SK-N-SH (cell line): ENCODE measurements at regions not wholly inside any gene's neighbourhood (a gene's known extent, or its start where the extent isn't known, plus 50 kb on each side); places are given as distances from the start of the nearest gene placed in this dataset.

Experiments
- CTCF ChIA-PET: fragments of 300-600, 350-600 bp; formaldehyde crosslinking; extraction: SDS; loops from one replicate; lab custom pipeline; 2021; lab: Yijun Ruan, JAX
- POLR2A ChIA-PET: fragments of 350-600 bp; sonication (Branson Sonifier 250); formaldehyde crosslinking; extraction: SDS; loops from one replicate; lab custom pipeline; 2020; ENCODE audit warnings: antibody characterized with exemption, inconsistent platforms; lab: Yijun Ruan, JAX
- DNase-seq: peaks from one replicate; pipeline ENCODE4 v3.0.0; 2012
- H2AFZ ChIP-seq: fragments of 200-600 bp; sonication (generic); 2 replicates; pipeline ENCODE4 v1.8.1; 2016; ENCODE audit warnings: antibody characterized with exemption, mild to moderate bottlenecking, low read depth
- H3F3A ChIP-seq: fragments of 200-600 bp; sonication (generic); replicated peaks from 2 replicates; pipeline ENCODE3; 2016; ENCODE audit warnings: antibody characterized with exemption, mild to moderate bottlenecking; ENCODE audit not compliant: insufficient read depth
- H3K27ac ChIP-seq, 2 experiments: fragments of 200-500 bp in 1 of 2; fragments of 200-600 bp in 1 of 2; sonication (Bioruptor generic) in 1 of 2; sonication (generic), shearing (Covaris generic) in 1 of 2; 2 replicates each; pipeline versions ENCODE4 v1.5.1 to v1.6.1; 2014 to 2016; ENCODE audit warnings: low read depth in 2 of 2, inconsistent platforms in 1 of 2, low read length in 1 of 2, mild to moderate bottlenecking in 1 of 2, mixed read lengths in 1 of 2
- H3K27me3 ChIP-seq: fragments of 200-600 bp; sonication (generic), shearing (Covaris generic); 2 replicates; pipeline ENCODE4 v1.6.1; 2016; ENCODE audit warnings: mixed run types; ENCODE audit not compliant: insufficient read depth
- H3K36me3 ChIP-seq, 2 experiments: fragments of 200-500 bp in 1 of 2; fragments of 200-600 bp in 1 of 2; sonication (Bioruptor generic) in 1 of 2; sonication (generic) in 1 of 2; replicated peaks in 1 of 2; 2 replicates each; pipeline versions ENCODE3 to v1.5.1; 2014 to 2016; ENCODE audit warnings: low read length in 1 of 2, mild to moderate bottlenecking in 1 of 2; ENCODE audit not compliant: insufficient read depth in 2 of 2, control insufficient read depth in 1 of 2
- H3K4me1 ChIP-seq, 2 experiments: fragments of 200-500 bp in 1 of 2; fragments of 200-600 bp in 1 of 2; sonication (Bioruptor generic) in 1 of 2; sonication (generic), shearing (Covaris generic) in 1 of 2; 2 replicates each; pipeline versions ENCODE4 v1.5.1 to v1.6.1; 2014 to 2016; ENCODE audit warnings: low read depth in 1 of 2, low read length in 1 of 2, mixed run types in 1 of 2; ENCODE audit not compliant: insufficient read depth in 2 of 2, control insufficient read depth in 1 of 2
- H3K4me2 ChIP-seq: fragments of 200-600 bp; sonication (generic), shearing (Covaris generic); 2 replicates; pipeline ENCODE4 v1.6.1; 2017; ENCODE audit warnings: mixed run types
- H3K4me3 ChIP-seq, 2 experiments: fragments of 200-500 bp in 1 of 2; fragments of 200-600 bp in 1 of 2; sonication (Bioruptor generic) in 1 of 2; sonication (generic), shearing (Covaris generic) in 1 of 2; 2 replicates each; pipeline versions ENCODE4 v1.5.1 to v1.8.1; 2014 to 2016; ENCODE audit warnings: low read depth in 2 of 2, inconsistent platforms in 1 of 2, low read length in 1 of 2, mild to moderate bottlenecking in 1 of 2, mixed read lengths in 1 of 2, moderate library complexity in 1 of 2
- H3K79me2 ChIP-seq: fragments of 200-600 bp; sonication (generic); 2 replicates; pipeline ENCODE4 v1.8.1; 2017; ENCODE audit warnings: mild to moderate bottlenecking; ENCODE audit not compliant: insufficient read depth
- H3K9ac ChIP-seq: fragments of 200-600 bp; sonication (generic); 2 replicates; pipeline ENCODE4 v1.6.1; 2017; ENCODE audit warnings: mixed run types
- H3K9me2 ChIP-seq: fragments of 200-600 bp; sonication (generic); 2 replicates; pipeline ENCODE4 v1.6.1; 2017; ENCODE audit warnings: mixed run types
- H3K9me3 ChIP-seq: fragments of 200-600 bp; sonication (generic); 2 replicates; pipeline ENCODE4 v1.6.1; 2017; ENCODE audit warnings: mixed run types, mild to moderate bottlenecking, moderate library complexity
- H4K20me1 ChIP-seq: fragments of 200-600 bp; sonication (generic); 2 replicates; pipeline ENCODE4 v1.6.1; 2017; ENCODE audit warnings: mild to moderate bottlenecking, mixed run types; ENCODE audit not compliant: insufficient read depth
- CHD2 ChIP-seq: fragments of 150-350 bp; IDR thresholded peaks from 2 replicates; pipeline ENCODE4 v1.6.1; 2018; ENCODE audit warnings: low read length; ENCODE audit not compliant: partially characterized antibody
- ELF1 ChIP-seq: IDR thresholded peaks from 2 replicates; pipeline ENCODE4 v1.4.0; 2012
- FOXJ3 ChIP-seq: sonication (generic); formaldehyde crosslinking; IDR thresholded peaks from 2 replicates; pipeline ENCODE4 v1.5.1; 2020; ENCODE audit warnings: mild to moderate bottlenecking, missing genetic modification reagents
- MEF2A ChIP-seq: IDR thresholded peaks from 2 replicates; pipeline ENCODE4 v1.4.0; 2012; ENCODE audit warnings: low read depth, borderline replicate concordance
- NFIC ChIP-seq: IDR thresholded peaks from 2 replicates; pipeline ENCODE4 v1.4.0; 2012; ENCODE audit warnings: borderline replicate concordance
- RXRA ChIP-seq: IDR thresholded peaks from 2 replicates; pipeline ENCODE4 v1.4.0; 2012; ENCODE audit warnings: low read depth, mild to moderate bottlenecking, borderline replicate concordance
- TAF1 ChIP-seq: IDR thresholded peaks from 2 replicates; pipeline ENCODE4 v1.6.1; 2012; ENCODE audit warnings: low read depth, mild to moderate bottlenecking, low read length, moderate library complexity, borderline replicate concordance
- YY1 ChIP-seq: IDR thresholded peaks from 2 replicates; pipeline ENCODE4 v1.4.0; 2012; ENCODE audit warnings: low read depth, mild to moderate bottlenecking
- WGBS: methylation state at CpG from one replicate; pipeline ENCODE4 v1.1.6; 2017; ENCODE audit warnings: low lambda C conversion rate; 5-methylcytosine and 5-hydroxymethylcytosine counted together
- TF ChIP-seq, protein P1 (sequence below): fragments of 200-600 bp; sonication (generic); IDR thresholded peaks from 2 replicates; pipeline ENCODE4 v1.6.1; 2017; ENCODE audit warnings: antibody characterized with exemption, mild to moderate bottlenecking, moderate library complexity
- TF ChIP-seq, protein P2 (sequence below): IDR thresholded peaks from 2 replicates; pipeline ENCODE4 v1.4.0; 2012; ENCODE audit warnings: low read depth
- TF ChIP-seq, protein P3 (sequence below): fragments of 150-350 bp; IDR thresholded peaks from 2 replicates; pipeline ENCODE4 v1.6.1; 2017; ENCODE audit warnings: antibody characterized with exemption, low read length, low read depth, borderline replicate concordance

DNA sequence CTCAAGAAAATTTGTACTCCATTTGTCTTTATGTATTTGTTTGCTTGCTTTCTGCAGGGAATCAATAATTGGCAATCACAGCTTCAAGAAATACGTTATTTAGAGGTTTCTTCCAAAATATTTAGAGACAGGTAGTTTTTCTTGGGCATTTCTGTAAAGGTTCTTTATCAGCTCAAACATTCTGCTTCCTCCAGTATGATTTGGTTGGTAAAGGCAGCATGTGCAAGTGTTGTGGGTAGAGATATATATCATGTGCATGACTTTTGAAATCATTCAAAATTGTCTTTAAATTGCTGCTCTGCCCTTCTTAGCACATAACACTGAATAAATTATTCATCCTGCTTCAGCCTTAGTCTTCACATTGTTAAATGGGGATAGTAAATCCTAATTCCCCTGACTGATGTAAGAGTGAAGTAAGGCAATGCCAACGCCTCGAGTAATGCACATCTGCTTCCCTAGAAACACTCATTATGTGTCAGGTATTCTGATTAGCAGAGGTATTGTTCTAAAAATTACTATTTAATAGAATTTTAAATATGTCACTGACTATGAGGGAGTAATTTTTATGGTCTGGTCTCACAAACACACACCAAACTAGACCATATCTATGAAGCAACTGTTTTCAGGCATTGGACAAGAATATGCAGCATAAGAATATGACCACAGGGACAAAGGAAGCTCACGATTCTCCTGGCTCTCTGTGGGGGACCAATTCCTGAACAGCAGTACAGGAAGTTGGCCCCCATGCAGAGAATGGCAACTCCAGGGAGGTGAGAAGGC is 77.3 kb upstream of the AKR1E2 start:
- H3K4me1 ChIP-seq, result peaks cover 0 to 5% of the 10 kb centered on the region in 2 experiments; a peak in 2 of 4 replicates
- ChIA-PET POLR2A (no interaction called here), CTCF (interaction anchor here (2.1 kb wide), 1 partner anchor 17 kb away, joined by 6 read pairs; no protein-coding TSS in a partner anchor)
- no peaks in the 10 kb centered on the region for H3K27me3 ChIP-seq
- H3K9ac ChIP-seq, result no peak overlapping the region
- 77% methylated on average over 4 of the region's 4 CpGs for WGBS
- H3K27ac ChIP-seq, result no peak overlapping the region
- H3K9me2 ChIP-seq, result no peaks in the 10 kb centered on the region
- no peaks in the 10 kb centered on the region for H3K9me3 ChIP-seq
- no peak overlapping the region for H2AFZ ChIP-seq
- TF ChIP-seq MEF2A (no peak), TAF1 (no peak), FOXJ3 (CRISPR knock-in tag) (no peak), NFIC (no peak), CHD2 (no peak), RXRA (no peak), YY1 (no peak)
- TF ChIP-seq, protein P1, sequence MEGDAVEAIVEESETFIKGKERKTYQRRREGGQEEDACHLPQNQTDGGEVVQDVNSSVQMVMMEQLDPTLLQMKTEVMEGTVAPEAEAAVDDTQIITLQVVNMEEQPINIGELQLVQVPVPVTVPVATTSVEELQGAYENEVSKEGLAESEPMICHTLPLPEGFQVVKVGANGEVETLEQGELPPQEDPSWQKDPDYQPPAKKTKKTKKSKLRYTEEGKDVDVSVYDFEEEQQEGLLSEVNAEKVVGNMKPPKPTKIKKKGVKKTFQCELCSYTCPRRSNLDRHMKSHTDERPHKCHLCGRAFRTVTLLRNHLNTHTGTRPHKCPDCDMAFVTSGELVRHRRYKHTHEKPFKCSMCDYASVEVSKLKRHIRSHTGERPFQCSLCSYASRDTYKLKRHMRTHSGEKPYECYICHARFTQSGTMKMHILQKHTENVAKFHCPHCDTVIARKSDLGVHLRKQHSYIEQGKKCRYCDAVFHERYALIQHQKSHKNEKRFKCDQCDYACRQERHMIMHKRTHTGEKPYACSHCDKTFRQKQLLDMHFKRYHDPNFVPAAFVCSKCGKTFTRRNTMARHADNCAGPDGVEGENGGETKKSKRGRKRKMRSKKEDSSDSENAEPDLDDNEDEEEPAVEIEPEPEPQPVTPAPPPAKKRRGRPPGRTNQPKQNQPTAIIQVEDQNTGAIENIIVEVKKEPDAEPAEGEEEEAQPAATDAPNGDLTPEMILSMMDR, result no peak
- TF ChIP-seq, protein P2, sequence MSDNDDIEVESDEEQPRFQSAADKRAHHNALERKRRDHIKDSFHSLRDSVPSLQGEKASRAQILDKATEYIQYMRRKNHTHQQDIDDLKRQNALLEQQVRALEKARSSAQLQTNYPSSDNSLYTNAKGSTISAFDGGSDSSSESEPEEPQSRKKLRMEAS, result no peak
- TF ChIP-seq, protein P3, sequence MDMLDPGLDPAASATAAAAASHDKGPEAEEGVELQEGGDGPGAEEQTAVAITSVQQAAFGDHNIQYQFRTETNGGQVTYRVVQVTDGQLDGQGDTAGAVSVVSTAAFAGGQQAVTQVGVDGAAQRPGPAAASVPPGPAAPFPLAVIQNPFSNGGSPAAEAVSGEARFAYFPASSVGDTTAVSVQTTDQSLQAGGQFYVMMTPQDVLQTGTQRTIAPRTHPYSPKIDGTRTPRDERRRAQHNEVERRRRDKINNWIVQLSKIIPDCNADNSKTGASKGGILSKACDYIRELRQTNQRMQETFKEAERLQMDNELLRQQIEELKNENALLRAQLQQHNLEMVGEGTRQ, result no peak
- no peak overlapping the region for H3K4me3 ChIP-seq
- H3K79me2 ChIP-seq, result peaks cover 8% of the 10 kb centered on the region
- no peak for DNase-seq
- peaks cover 0 to 17% of the 10 kb centered on the region in 2 experiments for H3K36me3 ChIP-seq
- no peaks in the 10 kb centered on the region for H4K20me1 ChIP-seq
- peaks cover 2% of the 10 kb centered on the region for H3F3A ChIP-seq
- H3K4me2 ChIP-seq, result no peak overlapping the region

DNA sequence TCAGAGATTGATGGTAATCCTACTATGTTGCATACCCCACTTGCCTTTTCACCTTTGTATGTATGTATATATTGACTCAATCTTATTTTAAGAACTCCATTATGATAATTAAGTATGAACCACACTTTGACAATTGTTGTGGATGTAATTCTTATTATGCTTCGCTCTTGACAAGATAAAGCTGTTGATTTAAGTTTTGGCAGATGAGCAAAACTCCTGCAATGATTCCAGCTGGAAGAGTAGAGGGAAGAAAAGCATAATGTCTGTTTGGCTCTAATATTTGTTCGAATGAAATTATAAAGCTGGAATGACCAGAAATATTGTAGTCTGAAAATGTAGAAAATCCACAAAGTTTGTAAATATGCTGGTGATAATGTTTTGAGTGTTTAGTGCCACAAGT is 83.8 kb upstream of the AKR1E2 start:
- POLR2A ChIA-PET, result no interaction called here
- H3K79me2 ChIP-seq, result no peaks in the 10 kb centered on the region
- H3K36me3 ChIP-seq, result peaks cover 0 to 14% of the 10 kb centered on the region in 2 experiments
- peaks cover 0 to 1% of the 10 kb centered on the region in 2 experiments; a peak in 1 of 4 replicates for H3K4me1 ChIP-seq
- no peaks in the 10 kb centered on the region for H3K9me2 ChIP-seq
- no peak overlapping the region for H3K4me3 ChIP-seq
- DNase-seq, result no peak
- no peaks in the 10 kb centered on the region for H3K27me3 ChIP-seq
- H3K4me2 ChIP-seq, result no peak overlapping the region
- no peak overlapping the region for H2AFZ ChIP-seq
- TF ChIP-seq ELF1 (no peak), NFIC (no peak)
- H3K9ac ChIP-seq, result no peak overlapping the region
- no peaks in the 10 kb centered on the region for H4K20me1 ChIP-seq
- H3K9me3 ChIP-seq, result no peaks in the 10 kb centered on the region
- CTCF ChIA-PET, result interaction anchor here (1.5 kb wide), 1 partner anchor 25 kb away, joined by 4 read pairs; no protein-coding TSS in a partner anchor
- H3K27ac ChIP-seq, result no peak overlapping the region
- peaks cover 4% of the 10 kb centered on the region for H3F3A ChIP-seq
- 92% methylated on average over 2 of the region's 2 CpGs for WGBS
